OCI-LY3 (cell line): ENCODE measurements at regions not wholly inside any gene's neighbourhood (a gene's known extent, or its start where the extent isn't known, plus 50 kb on each side); places are given as distances from the start of the nearest gene placed in this dataset.

Source experiments
- H2AFZ ChIP-seq: fragments of 200-600, 300-600 bp; shearing (Covaris generic); 2 replicates; pipeline ENCODE4 v1.6.0; 2014; ENCODE audit warnings: antibody characterized with exemption, low read depth, low read length
- H3K27ac ChIP-seq: fragments of 200-600, 300-600 bp; sonication (generic); 2 replicates; pipeline ENCODE4 v1.5.1; 2014; ENCODE audit warnings: mild to moderate bottlenecking, low read length, moderate library complexity, mixed read lengths
- H3K27me3 ChIP-seq: fragments of 200-600, 300-600 bp; sonication (generic); 2 replicates; pipeline ENCODE4 v1.6.1; 2014; ENCODE audit warnings: low read depth, low read length, mixed read lengths
- H3K36me3 ChIP-seq: fragments of 200-600, 300-600 bp; sonication (generic); replicated peaks from 2 replicates; pipeline ENCODE3; 2014; ENCODE audit warnings: low read depth, low read length, mixed read lengths
- H3K4me1 ChIP-seq: fragments of 300-600, 200-600 bp; sonication (generic); 2 replicates; pipeline ENCODE4 v1.6.1; 2014; ENCODE audit warnings: low read length, mixed read lengths
- H3K4me2 ChIP-seq: fragments of 200-600, 300-600 bp; sonication (generic); 2 replicates; pipeline ENCODE4 v1.6.1; 2014; ENCODE audit warnings: low read length, mixed read lengths
- H3K4me3 ChIP-seq: fragments of 300-600, 200-600 bp; sonication (generic); 2 replicates; pipeline ENCODE4 v1.5.1; 2014; ENCODE audit warnings: antibody characterized with exemption, mild to moderate bottlenecking, low read length, moderate library complexity
- H3K79me2 ChIP-seq: fragments of 300-600, 200-600 bp; shearing (Covaris generic); 2 replicates; pipeline ENCODE4 v1.6.1; 2014; ENCODE audit warnings: mild to moderate bottlenecking, low read length, mixed read lengths
- H3K9ac ChIP-seq: fragments of 300-600, 200-600 bp; shearing (Covaris generic); 2 replicates; pipeline ENCODE4 v1.6.0; 2014; ENCODE audit warnings: mild to moderate bottlenecking, low read length, moderate library complexity
- H3K9me3 ChIP-seq: fragments of 200-600, 300-600 bp; shearing (Covaris generic); 2 replicates; pipeline ENCODE4 v1.6.1; 2014; ENCODE audit warnings: low read length, mixed read lengths; ENCODE audit not compliant: insufficient read depth
- H4K20me1 ChIP-seq: fragments of 200-600, 300-600 bp; sonication (generic); 2 replicates; pipeline ENCODE4 v1.6.1; 2016; ENCODE audit warnings: low read length, mixed read lengths; ENCODE audit not compliant: insufficient read depth
- EZH2phosphoT487 ChIP-seq: fragments of 200-600 bp; shearing (Covaris generic); IDR thresholded peaks from 2 replicates; pipeline ENCODE4 v1.6.1; 2018; ENCODE audit warnings: antibody characterized with exemption, mixed run types, low read depth
- TF ChIP-seq, protein P1 (sequence below): fragments of 200-600, 300-600 bp; sonication (generic); IDR thresholded peaks from 2 replicates; pipeline ENCODE4 v1.5.1; 2014; ENCODE audit warnings: antibody characterized with exemption, low read length, low read depth

DNA sequence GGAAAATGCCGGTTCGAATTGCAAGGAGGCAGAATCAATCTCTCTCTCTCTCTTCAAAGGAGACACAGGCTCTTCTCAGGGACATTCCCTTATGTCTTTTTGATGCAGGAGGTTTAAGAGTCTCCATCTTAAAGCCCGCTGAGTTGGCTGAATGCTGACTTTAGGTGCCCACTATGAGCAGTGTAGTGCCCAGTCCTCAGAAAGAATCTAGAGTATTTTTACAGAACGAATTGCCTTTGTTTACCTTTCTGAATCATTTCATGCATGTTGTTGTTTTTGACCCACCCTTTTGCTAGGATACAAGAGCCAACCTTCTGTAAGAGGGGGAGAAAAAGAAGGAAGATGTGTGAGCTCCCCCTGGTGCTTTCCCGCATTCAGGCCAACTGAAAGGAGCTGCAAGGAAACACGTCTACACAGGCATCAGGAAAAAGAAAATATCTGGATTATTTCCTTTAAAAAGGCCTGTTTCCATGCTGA lies 193.5 kb upstream of the TCF4 start:
- Histone ChIP-seq H2AFZ (peak overlapping the region; percentile 17; the same call in 1 of the 2 replicates), H3K36me3 (no peaks in the 10 kb centered on the region), H3K79me2 (peaks cover 33% of the 10 kb centered on the region), H3K9me3 (no peaks in the 10 kb centered on the region), H3K27ac (peak overlapping the region; percentile 90), H3K4me1 (peaks cover 63% of the 10 kb centered on the region), H3K4me3 (peak overlapping the region; percentile 75), H4K20me1 (no peaks in the 10 kb centered on the region), H3K9ac (peak overlapping the region; percentile 93), H3K4me2 (peak overlapping the region; percentile 86), H3K27me3 (no peaks in the 10 kb centered on the region)
- TF ChIP-seq EZH2phosphoT487: no peak
- TF ChIP-seq, protein P1, sequence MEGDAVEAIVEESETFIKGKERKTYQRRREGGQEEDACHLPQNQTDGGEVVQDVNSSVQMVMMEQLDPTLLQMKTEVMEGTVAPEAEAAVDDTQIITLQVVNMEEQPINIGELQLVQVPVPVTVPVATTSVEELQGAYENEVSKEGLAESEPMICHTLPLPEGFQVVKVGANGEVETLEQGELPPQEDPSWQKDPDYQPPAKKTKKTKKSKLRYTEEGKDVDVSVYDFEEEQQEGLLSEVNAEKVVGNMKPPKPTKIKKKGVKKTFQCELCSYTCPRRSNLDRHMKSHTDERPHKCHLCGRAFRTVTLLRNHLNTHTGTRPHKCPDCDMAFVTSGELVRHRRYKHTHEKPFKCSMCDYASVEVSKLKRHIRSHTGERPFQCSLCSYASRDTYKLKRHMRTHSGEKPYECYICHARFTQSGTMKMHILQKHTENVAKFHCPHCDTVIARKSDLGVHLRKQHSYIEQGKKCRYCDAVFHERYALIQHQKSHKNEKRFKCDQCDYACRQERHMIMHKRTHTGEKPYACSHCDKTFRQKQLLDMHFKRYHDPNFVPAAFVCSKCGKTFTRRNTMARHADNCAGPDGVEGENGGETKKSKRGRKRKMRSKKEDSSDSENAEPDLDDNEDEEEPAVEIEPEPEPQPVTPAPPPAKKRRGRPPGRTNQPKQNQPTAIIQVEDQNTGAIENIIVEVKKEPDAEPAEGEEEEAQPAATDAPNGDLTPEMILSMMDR: peak; percentile 99

DNA sequence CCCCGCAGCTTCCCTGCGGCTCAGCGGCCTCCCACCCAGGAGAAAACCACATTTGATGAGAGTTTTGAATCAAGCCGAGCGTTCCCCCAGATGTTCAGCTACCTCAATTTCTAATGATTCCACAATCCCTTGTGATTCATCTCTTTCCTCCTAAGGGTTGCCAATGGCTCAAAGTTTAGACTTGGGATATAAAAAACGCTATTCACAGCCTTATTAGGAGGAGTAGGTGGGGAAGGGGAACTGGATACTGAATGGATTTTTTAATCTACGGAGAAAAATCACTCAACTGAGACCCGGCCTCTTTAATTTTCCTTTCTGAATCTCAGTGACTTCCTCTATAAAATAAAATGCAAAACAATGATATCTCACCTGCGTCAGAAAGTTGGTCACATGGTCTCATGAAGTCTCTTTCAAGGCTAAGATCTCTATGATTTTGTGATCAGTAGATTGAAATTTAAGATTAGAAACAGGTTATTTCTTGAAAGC lies 192.6 kb upstream of the TCF4 start:
- H3K27me3 ChIP-seq: no peaks in the 10 kb centered on the region
- no peaks in the 10 kb centered on the region for H3K9me3 ChIP-seq
- H3K79me2 ChIP-seq: peaks cover 41% of the 10 kb centered on the region
- H2AFZ ChIP-seq: peak overlapping the region; percentile 20
- H3K9ac ChIP-seq: peak overlapping the region; percentile 93
- H4K20me1 ChIP-seq: no peaks in the 10 kb centered on the region
- peaks cover 72% of the 10 kb centered on the region for H3K4me1 ChIP-seq
- no peaks in the 10 kb centered on the region for H3K36me3 ChIP-seq
- TF ChIP-seq, protein P1: no peak
- TF ChIP-seq EZH2phosphoT487: no peak
- peak overlapping the region; percentile 75 for H3K4me3 ChIP-seq
- peak overlapping the region; percentile 86 for H3K4me2 ChIP-seq
- H3K27ac ChIP-seq: peak overlapping the region; percentile 90

DNA sequence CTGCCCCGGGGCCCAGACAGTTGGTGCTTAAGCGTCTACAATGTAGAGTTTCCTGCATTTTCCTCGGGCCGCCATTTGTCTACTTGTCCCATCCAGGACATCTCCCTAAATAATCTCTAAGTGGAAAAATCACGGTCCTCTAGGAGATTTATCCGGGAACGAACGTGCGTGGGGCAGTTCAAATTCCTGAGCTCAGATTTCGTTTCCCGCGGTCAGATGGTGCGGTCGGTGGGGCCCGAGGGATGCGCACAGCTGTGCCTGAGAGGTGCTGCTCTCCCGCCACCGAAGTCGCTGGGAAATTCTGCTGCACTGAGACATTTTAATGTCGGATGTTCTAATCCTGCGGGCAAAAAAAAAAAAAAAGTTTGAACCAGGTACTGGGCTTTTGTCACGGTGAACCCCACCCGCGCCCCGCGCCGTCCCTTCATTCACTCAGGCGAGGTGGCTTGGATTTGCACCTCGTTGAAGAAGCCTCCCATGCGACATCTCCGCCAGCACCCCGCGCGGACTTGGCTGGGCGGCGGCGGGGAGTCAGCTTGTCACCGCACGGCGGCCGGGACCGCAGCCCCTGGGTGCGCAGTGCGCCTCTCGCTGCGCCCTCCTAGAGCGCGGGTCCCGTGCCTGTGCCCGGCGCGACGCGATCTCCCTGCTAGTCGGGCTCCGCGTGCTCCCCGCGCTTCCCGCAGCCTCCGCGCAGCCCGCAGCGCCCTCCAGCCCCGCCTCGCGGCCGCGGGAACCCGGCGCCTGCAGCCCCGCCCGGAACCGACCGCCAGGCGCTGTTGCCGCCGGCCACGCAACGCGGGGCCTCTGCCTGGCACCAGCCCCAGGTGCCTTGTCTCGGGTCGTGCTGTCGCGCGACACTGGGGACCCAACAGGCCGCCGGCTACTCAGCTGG lies 191.9 kb upstream of the TCF4 start:
- H3K4me3 ChIP-seq: peak overlapping the region; percentile 75
- peaks cover 45% of the 10 kb centered on the region for H3K79me2 ChIP-seq
- no peaks in the 10 kb centered on the region for H4K20me1 ChIP-seq
- no peaks in the 10 kb centered on the region for H3K36me3 ChIP-seq
- H3K4me2 ChIP-seq: peak overlapping the region; percentile 86
- H3K9ac ChIP-seq: peak overlapping the region; percentile 93
- peak overlapping the region; percentile 20 for H2AFZ ChIP-seq
- H3K27ac ChIP-seq: peak overlapping the region; percentile 90
- TF ChIP-seq EZH2phosphoT487: no peak
- TF ChIP-seq, protein P1: peak; percentile 38
- H3K27me3 ChIP-seq: no peaks in the 10 kb centered on the region
- no peaks in the 10 kb centered on the region for H3K9me3 ChIP-seq
- peaks cover 78% of the 10 kb centered on the region for H3K4me1 ChIP-seq
